ENCODE measurements at regions not wholly inside any gene's neighbourhood (a gene's known extent, or its start where the extent isn't known, plus 50 kb on each side); places are given as distances from the start of the nearest gene placed in this dataset.

DNA sequence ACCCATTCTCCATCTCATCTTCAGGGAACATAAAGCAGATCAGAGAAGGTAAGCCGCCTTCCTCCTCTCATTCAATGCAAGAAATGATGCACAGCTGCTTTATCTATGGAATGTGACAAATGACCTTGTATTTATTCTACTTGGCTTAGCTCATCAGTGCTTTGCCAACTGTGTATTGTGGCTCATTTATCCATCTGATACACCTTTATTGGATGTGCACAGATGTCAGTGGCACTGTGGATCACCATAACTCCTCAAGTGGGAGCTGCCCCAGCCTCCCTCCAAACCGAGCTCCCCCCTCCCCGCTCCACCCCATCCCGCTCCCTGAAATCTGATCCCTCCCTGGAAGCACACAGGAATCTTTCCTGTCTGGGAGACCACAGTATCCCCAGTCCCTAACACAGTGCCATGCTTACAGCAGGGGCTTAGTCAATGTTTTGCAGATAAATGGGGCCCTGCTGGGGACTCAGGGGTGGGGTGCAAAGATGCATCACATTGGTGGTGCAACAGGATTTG, 156.0 kb upstream of the RAB4A start:
- no peak overlapping the region for H3K27ac ChIP-seq (ENCODE audit: low read depth in 1 of 2, low read length in 2 of 2)
- no peak overlapping the region for H3K4me3 ChIP-seq (ENCODE audit: low read depth in 1 of 3, low read length in 3 of 3)
- no peaks in the 10 kb centered on the region for H3K36me3 ChIP-seq (ENCODE audit: control insufficient read depth in 4 of 4, insufficient read depth in 3 of 4, low read depth in 1 of 4, low read length in 3 of 4)
- DNase-seq (ENCODE audit: low spot score) = no peak
- H3K4me1 ChIP-seq (ENCODE audit: control insufficient read depth in 4 of 4, insufficient read depth in 4 of 4, low read length in 3 of 4) = peaks cover 7 to 32% (median 26%) of the 10 kb centered on the region in 4 donors
- TF ChIP-seq, protein P1, sequence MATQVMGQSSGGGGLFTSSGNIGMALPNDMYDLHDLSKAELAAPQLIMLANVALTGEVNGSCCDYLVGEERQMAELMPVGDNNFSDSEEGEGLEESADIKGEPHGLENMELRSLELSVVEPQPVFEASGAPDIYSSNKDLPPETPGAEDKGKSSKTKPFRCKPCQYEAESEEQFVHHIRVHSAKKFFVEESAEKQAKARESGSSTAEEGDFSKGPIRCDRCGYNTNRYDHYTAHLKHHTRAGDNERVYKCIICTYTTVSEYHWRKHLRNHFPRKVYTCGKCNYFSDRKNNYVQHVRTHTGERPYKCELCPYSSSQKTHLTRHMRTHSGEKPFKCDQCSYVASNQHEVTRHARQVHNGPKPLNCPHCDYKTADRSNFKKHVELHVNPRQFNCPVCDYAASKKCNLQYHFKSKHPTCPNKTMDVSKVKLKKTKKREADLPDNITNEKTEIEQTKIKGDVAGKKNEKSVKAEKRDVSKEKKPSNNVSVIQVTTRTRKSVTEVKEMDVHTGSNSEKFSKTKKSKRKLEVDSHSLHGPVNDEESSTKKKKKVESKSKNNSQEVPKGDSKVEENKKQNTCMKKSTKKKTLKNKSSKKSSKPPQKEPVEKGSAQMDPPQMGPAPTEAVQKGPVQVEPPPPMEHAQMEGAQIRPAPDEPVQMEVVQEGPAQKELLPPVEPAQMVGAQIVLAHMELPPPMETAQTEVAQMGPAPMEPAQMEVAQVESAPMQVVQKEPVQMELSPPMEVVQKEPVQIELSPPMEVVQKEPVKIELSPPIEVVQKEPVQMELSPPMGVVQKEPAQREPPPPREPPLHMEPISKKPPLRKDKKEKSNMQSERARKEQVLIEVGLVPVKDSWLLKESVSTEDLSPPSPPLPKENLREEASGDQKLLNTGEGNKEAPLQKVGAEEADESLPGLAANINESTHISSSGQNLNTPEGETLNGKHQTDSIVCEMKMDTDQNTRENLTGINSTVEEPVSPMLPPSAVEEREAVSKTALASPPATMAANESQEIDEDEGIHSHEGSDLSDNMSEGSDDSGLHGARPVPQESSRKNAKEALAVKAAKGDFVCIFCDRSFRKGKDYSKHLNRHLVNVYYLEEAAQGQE (IDR thresholded peaks at IDR 0.05) = no peak
- TF ChIP-seq RXRA (IDR thresholded peaks at IDR 0.05) (no peak), GABPA (IDR thresholded peaks at IDR 0.05 in 1 of 2, conservative IDR thresholded peaks at IDR 0.05 in 1 of 2) (no peak), SP1 (IDR thresholded peaks at IDR 0.05) (no peak), JUND (IDR thresholded peaks at IDR 0.05) (no peak), HNF4G (IDR thresholded peaks at IDR 0.05) (no peak), HNF4A (conservative IDR thresholded peaks at IDR 0.05) (no peak), TAF1 (conservative IDR thresholded peaks at IDR 0.05) (no peak), YY1 (IDR thresholded peaks at IDR 0.05) (no peak), RAD21 (IDR thresholded peaks at IDR 0.05) (no peak), NR2F2 (IDR thresholded peaks at IDR 0.05) (no peak), EGR1 (IDR thresholded peaks at IDR 0.05; ENCODE audit: low read depth in 2 of 2) (no peak)
- TF ChIP-seq, protein P2, sequence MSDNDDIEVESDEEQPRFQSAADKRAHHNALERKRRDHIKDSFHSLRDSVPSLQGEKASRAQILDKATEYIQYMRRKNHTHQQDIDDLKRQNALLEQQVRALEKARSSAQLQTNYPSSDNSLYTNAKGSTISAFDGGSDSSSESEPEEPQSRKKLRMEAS (IDR thresholded peaks at IDR 0.05) = no peak
- TF ChIP-seq, protein P3, sequence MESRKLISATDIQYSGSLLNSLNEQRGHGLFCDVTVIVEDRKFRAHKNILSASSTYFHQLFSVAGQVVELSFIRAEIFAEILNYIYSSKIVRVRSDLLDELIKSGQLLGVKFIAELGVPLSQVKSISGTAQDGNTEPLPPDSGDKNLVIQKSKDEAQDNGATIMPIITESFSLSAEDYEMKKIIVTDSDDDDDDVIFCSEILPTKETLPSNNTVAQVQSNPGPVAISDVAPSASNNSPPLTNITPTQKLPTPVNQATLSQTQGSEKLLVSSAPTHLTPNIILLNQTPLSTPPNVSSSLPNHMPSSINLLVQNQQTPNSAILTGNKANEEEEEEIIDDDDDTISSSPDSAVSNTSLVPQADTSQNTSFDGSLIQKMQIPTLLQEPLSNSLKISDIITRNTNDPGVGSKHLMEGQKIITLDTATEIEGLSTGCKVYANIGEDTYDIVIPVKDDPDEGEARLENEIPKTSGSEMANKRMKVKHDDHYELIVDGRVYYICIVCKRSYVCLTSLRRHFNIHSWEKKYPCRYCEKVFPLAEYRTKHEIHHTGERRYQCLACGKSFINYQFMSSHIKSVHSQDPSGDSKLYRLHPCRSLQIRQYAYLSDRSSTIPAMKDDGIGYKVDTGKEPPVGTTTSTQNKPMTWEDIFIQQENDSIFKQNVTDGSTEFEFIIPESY (IDR thresholded peaks at IDR 0.05) = no peak
- TF ChIP-seq, protein P4, sequence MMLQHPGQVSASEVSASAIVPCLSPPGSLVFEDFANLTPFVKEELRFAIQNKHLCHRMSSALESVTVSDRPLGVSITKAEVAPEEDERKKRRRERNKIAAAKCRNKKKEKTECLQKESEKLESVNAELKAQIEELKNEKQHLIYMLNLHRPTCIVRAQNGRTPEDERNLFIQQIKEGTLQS (IDR thresholded peaks at IDR 0.05) = no peak
- TF ChIP-seq, protein P5, sequence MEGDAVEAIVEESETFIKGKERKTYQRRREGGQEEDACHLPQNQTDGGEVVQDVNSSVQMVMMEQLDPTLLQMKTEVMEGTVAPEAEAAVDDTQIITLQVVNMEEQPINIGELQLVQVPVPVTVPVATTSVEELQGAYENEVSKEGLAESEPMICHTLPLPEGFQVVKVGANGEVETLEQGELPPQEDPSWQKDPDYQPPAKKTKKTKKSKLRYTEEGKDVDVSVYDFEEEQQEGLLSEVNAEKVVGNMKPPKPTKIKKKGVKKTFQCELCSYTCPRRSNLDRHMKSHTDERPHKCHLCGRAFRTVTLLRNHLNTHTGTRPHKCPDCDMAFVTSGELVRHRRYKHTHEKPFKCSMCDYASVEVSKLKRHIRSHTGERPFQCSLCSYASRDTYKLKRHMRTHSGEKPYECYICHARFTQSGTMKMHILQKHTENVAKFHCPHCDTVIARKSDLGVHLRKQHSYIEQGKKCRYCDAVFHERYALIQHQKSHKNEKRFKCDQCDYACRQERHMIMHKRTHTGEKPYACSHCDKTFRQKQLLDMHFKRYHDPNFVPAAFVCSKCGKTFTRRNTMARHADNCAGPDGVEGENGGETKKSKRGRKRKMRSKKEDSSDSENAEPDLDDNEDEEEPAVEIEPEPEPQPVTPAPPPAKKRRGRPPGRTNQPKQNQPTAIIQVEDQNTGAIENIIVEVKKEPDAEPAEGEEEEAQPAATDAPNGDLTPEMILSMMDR (IDR thresholded peaks at IDR 0.05; ENCODE audit: low read depth, low read length, missing input control) = no peak
- no peak overlapping the region for H3K9ac ChIP-seq (ENCODE audit: low read depth in 1 of 2, low read length in 2 of 2)
- no peaks in the 10 kb centered on the region for H3K9me3 ChIP-seq (ENCODE audit: control insufficient read depth in 4 of 4, low read length in 3 of 4)
- H3K27me3 ChIP-seq (ENCODE audit: control insufficient read depth in 4 of 4, insufficient read depth in 4 of 4, low read length in 3 of 4) = no peaks in the 10 kb centered on the region
- WGBS = 80% methylated on average over 4 of the region's 4 CpGs

DNA sequence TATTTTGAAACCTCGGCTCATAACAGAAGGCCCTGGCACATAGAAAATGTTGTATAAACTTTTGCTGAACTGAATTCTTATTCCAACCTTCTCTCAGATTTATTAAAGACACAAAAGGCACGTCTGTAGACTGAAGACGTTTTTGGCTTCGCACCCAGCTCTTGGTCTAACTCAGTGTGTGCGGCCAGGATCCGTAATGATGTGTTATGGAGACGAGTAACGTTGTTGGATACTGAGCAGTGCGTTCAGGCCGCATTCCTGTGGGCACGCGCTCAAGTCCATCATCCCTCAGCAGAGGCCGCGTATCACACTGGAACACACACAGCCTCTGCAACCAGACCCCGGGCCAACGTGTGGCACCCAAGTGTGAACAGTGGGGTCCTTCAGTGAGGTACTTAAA, 154.8 kb upstream of the RAB4A start:
- WGBS = 96% methylated on average over 16 of the region's 16 CpGs
- DNase-seq (ENCODE audit: low spot score) = no peak
- peaks cover 4 to 20% (median 15%) of the 10 kb centered on the region in 4 donors for H3K4me1 ChIP-seq (ENCODE audit: control insufficient read depth in 4 of 4, insufficient read depth in 4 of 4, low read length in 3 of 4)
- no peak for TF ChIP-seq FOXA2 (IDR thresholded peaks at IDR 0.05)
- no peak for TF ChIP-seq HNF4G (IDR thresholded peaks at IDR 0.05)
- no peak for TF ChIP-seq TAF1 (conservative IDR thresholded peaks at IDR 0.05)
- TF ChIP-seq GABPA (IDR thresholded peaks at IDR 0.05 in 1 of 2, conservative IDR thresholded peaks at IDR 0.05 in 1 of 2) = no peak
- TF ChIP-seq, protein P4 (IDR thresholded peaks at IDR 0.05) = no peak
- no peak for TF ChIP-seq SP1 (IDR thresholded peaks at IDR 0.05)
- TF ChIP-seq JUND (IDR thresholded peaks at IDR 0.05) = no peak
- TF ChIP-seq FOXA1 (IDR thresholded peaks at IDR 0.05) = no peak
- TF ChIP-seq, protein P1 (IDR thresholded peaks at IDR 0.05) = no peak
- TF ChIP-seq RAD21 (IDR thresholded peaks at IDR 0.05) = no peak
- no peak for TF ChIP-seq RXRA (IDR thresholded peaks at IDR 0.05)

More for the DNA sequence above, 154.8 kb upstream of the RAB4A start:
- no peaks in the 10 kb centered on the region for H3K27me3 ChIP-seq (ENCODE audit: control insufficient read depth in 4 of 4, insufficient read depth in 4 of 4, low read length in 3 of 4)
- H3K9me3 ChIP-seq (ENCODE audit: control insufficient read depth in 4 of 4, low read length in 3 of 4) = no peaks in the 10 kb centered on the region
- H3K4me3 ChIP-seq (ENCODE audit: low read depth in 1 of 3, low read length in 3 of 3) = no peak overlapping the region
- H3K9ac ChIP-seq (ENCODE audit: low read depth in 1 of 2, low read length in 2 of 2) = no peak overlapping the region
- no peak overlapping the region for H3K27ac ChIP-seq (ENCODE audit: low read depth in 1 of 2, low read length in 2 of 2)
- H3K36me3 ChIP-seq (ENCODE audit: control insufficient read depth in 4 of 4, insufficient read depth in 3 of 4, low read depth in 1 of 4, low read length in 3 of 4) = no peaks in the 10 kb centered on the region

Data from liver (tissue), 8 donors.